Activated naive CD8-positive, alpha-beta T cell (primary cell): ENCODE measurements at regions not wholly inside any gene's neighbourhood (a gene's known extent, or its start where the extent isn't known, plus 50 kb on each side); places are given as distances from the start of the nearest gene placed in this dataset.
"Not testable (repeated sequence)": the region's sequence is repeated elsewhere in the genome, so short reads cannot be mapped to it uniquely, and the experiment has no call there.

ENCODE experiments used
- H3K27ac Mint-ChIP-seq: one replicate; pipeline ENCODE4 v1.8.0; 2021; ENCODE audit warnings: mixed read lengths
- H3K27me3 Mint-ChIP-seq: one replicate; pipeline ENCODE4 v1.8.0; 2021; ENCODE audit warnings: mixed read lengths
- H3K36me3 Mint-ChIP-seq: one replicate; pipeline ENCODE4 v1.8.0; 2021; ENCODE audit warnings: mixed read lengths
- H3K4me1 Mint-ChIP-seq: one replicate; pipeline ENCODE4 v1.8.0; 2021; ENCODE audit warnings: low read depth, mixed read lengths
- H3K4me3 Mint-ChIP-seq: one replicate; pipeline ENCODE4 v1.8.0; 2021; ENCODE audit warnings: mild to moderate bottlenecking, mixed read lengths
- H3K9me3 Mint-ChIP-seq: one replicate; pipeline ENCODE4 v1.8.0; 2021; ENCODE audit warnings: low read depth, mixed read lengths

GRCh38 chr6:14992382-14992781, 253.5 kb upstream of the JARID2 start:
- Mint-ChIP-seq H3K9me3 (no peaks in the 10 kb centered on the region), H3K27ac (no peak overlapping the region), H3K27me3 (no peaks in the 10 kb centered on the region), H3K36me3 (no peaks in the 10 kb centered on the region), H3K4me3 (no peak overlapping the region), H3K4me1 (no peaks in the 10 kb centered on the region)

- H3K4me1 Mint-ChIP-seq: no peaks in the 10 kb centered on the region
- H3K36me3 Mint-ChIP-seq: no peaks in the 10 kb centered on the region
- H3K9me3 Mint-ChIP-seq: no peaks in the 10 kb centered on the region
- H3K27ac Mint-ChIP-seq: no peak overlapping the region
- no peaks in the 10 kb centered on the region for H3K27me3 Mint-ChIP-seq
- no peak overlapping the region for H3K4me3 Mint-ChIP-seq
Observed at GRCh38 chr6:14995208-14995607, 250.7 kb upstream of the JARID2 start.

GRCh38 chr6:14995966-14996602, 249.8 kb upstream of the JARID2 start:
- H3K4me1 Mint-ChIP-seq: no peaks in the 10 kb centered on the region
- no peak overlapping the region for H3K4me3 Mint-ChIP-seq
- no peak overlapping the region for H3K27ac Mint-ChIP-seq
- no peaks in the 10 kb centered on the region for H3K36me3 Mint-ChIP-seq
- H3K27me3 Mint-ChIP-seq: no peaks in the 10 kb centered on the region
- no peaks in the 10 kb centered on the region for H3K9me3 Mint-ChIP-seq

- no peaks in the 10 kb centered on the region for H3K9me3 Mint-ChIP-seq
- H3K36me3 Mint-ChIP-seq: no peaks in the 10 kb centered on the region
- H3K4me1 Mint-ChIP-seq: no peaks in the 10 kb centered on the region
- H3K27ac Mint-ChIP-seq: no peak overlapping the region
- no peaks in the 10 kb centered on the region for H3K27me3 Mint-ChIP-seq
- no peak overlapping the region for H3K4me3 Mint-ChIP-seq
Observed at GRCh38 chr6:14996892-14997291, 249.0 kb upstream of the JARID2 start.

GRCh38 chr6:14997507-14997906, 248.4 kb upstream of the JARID2 start:
- no peaks in the 10 kb centered on the region for H3K36me3 Mint-ChIP-seq
- H3K27me3 Mint-ChIP-seq: no peaks in the 10 kb centered on the region
- H3K27ac Mint-ChIP-seq: no peak overlapping the region
- H3K4me1 Mint-ChIP-seq: no peaks in the 10 kb centered on the region
- H3K4me3 Mint-ChIP-seq: no peak overlapping the region
- no peaks in the 10 kb centered on the region for H3K9me3 Mint-ChIP-seq

- H3K9me3 Mint-ChIP-seq: no peaks in the 10 kb centered on the region
- no peaks in the 10 kb centered on the region for H3K4me1 Mint-ChIP-seq
- no peaks in the 10 kb centered on the region for H3K36me3 Mint-ChIP-seq
- no peak overlapping the region for H3K4me3 Mint-ChIP-seq
- no peaks in the 10 kb centered on the region for H3K27me3 Mint-ChIP-seq
- no peak overlapping the region for H3K27ac Mint-ChIP-seq
Observed at GRCh38 chr6:14999106-14999505, 246.8 kb upstream of the JARID2 start.

- no peaks in the 10 kb centered on the region for H3K4me1 Mint-ChIP-seq
- no peaks in the 10 kb centered on the region for H3K9me3 Mint-ChIP-seq
- H3K27ac Mint-ChIP-seq: no peak overlapping the region
- H3K4me3 Mint-ChIP-seq: no peak overlapping the region
- H3K36me3 Mint-ChIP-seq: no peaks in the 10 kb centered on the region
- no peaks in the 10 kb centered on the region for H3K27me3 Mint-ChIP-seq
Observed at GRCh38 chr6:15001326-15001910, 244.5 kb upstream of the JARID2 start.

GRCh38 chr6:15008269-15008668, 237.6 kb upstream of the JARID2 start:
- Mint-ChIP-seq H3K36me3 (no peaks in the 10 kb centered on the region), H3K4me3 (no peak overlapping the region), H3K27me3 (peaks cover 2% of the 10 kb centered on the region), H3K4me1 (no peaks in the 10 kb centered on the region), H3K9me3 (no peaks in the 10 kb centered on the region), H3K27ac (no peak overlapping the region)

GRCh38 chr6:15014958-15015357, 230.9 kb upstream of the JARID2 start:
- Mint-ChIP-seq H3K9me3 (no peaks in the 10 kb centered on the region), H3K27ac (no peak overlapping the region), H3K4me3 (no peak overlapping the region), H3K27me3 (peaks cover 2% of the 10 kb centered on the region), H3K4me1 (peaks cover 12% of the 10 kb centered on the region), H3K36me3 (no peaks in the 10 kb centered on the region)

GRCh38 chr6:15016813-15017212, 229.1 kb upstream of the JARID2 start:
- Mint-ChIP-seq H3K4me1 (peaks cover 15% of the 10 kb centered on the region), H3K36me3 (no peaks in the 10 kb centered on the region), H3K4me3 (no peak overlapping the region), H3K27me3 (peaks cover 2% of the 10 kb centered on the region), H3K9me3 (no peaks in the 10 kb centered on the region), H3K27ac (no peak overlapping the region)

- H3K9me3 Mint-ChIP-seq: no peaks in the 10 kb centered on the region
- H3K4me3 Mint-ChIP-seq: no peak overlapping the region
- peaks cover 2% of the 10 kb centered on the region for H3K27me3 Mint-ChIP-seq
- H3K4me1 Mint-ChIP-seq: peaks cover 15% of the 10 kb centered on the region
- no peak overlapping the region for H3K27ac Mint-ChIP-seq
- no peaks in the 10 kb centered on the region for H3K36me3 Mint-ChIP-seq
Observed at GRCh38 chr6:15017261-15017660, 228.6 kb upstream of the JARID2 start.

GRCh38 chr6:15017803-15018202, 228.1 kb upstream of the JARID2 start:
- H3K36me3 Mint-ChIP-seq: no peaks in the 10 kb centered on the region
- H3K4me1 Mint-ChIP-seq: peaks cover 15% of the 10 kb centered on the region
- H3K4me3 Mint-ChIP-seq: no peak overlapping the region
- peaks cover 2% of the 10 kb centered on the region for H3K27me3 Mint-ChIP-seq
- no peak overlapping the region for H3K27ac Mint-ChIP-seq
- H3K9me3 Mint-ChIP-seq: no peaks in the 10 kb centered on the region

GRCh38 chr6:15020119-15020770, 225.6 kb upstream of the JARID2 start:
- Mint-ChIP-seq H3K27ac (no peak overlapping the region), H3K9me3 (no peaks in the 10 kb centered on the region), H3K4me3 (no peak overlapping the region), H3K36me3 (no peaks in the 10 kb centered on the region), H3K27me3 (no peaks in the 10 kb centered on the region), H3K4me1 (peaks cover 20% of the 10 kb centered on the region)

GRCh38 chr6:15021074-15021473, 224.8 kb upstream of the JARID2 start:
- Mint-ChIP-seq H3K4me1 (peaks cover 20% of the 10 kb centered on the region), H3K27ac (no peak overlapping the region), H3K36me3 (no peaks in the 10 kb centered on the region), H3K27me3 (no peaks in the 10 kb centered on the region), H3K4me3 (no peak overlapping the region), H3K9me3 (no peaks in the 10 kb centered on the region)

- peak overlapping the region; percentile 64 for H3K27ac Mint-ChIP-seq
- not testable (repeated sequence) for H3K36me3 Mint-ChIP-seq
Observed at GRCh38 chr6:15023018-15023417, 222.9 kb upstream of the JARID2 start.

GRCh38 chr6:15023448-15023847, 222.4 kb upstream of the JARID2 start:
- Mint-ChIP-seq H3K4me3 (no peak overlapping the region), H3K27ac (peak overlapping the region; percentile 64), H3K36me3 (no peaks in the 10 kb centered on the region), H3K4me1 (peaks cover 11% of the 10 kb centered on the region), H3K9me3 (no peaks in the 10 kb centered on the region), H3K27me3 (no peaks in the 10 kb centered on the region)

More at GRCh38 chr6:15023018-15023417, 222.9 kb upstream of the JARID2 start:
- H3K27me3 Mint-ChIP-seq, H3K9me3 Mint-ChIP-seq, H3K4me3 Mint-ChIP-seq: not testable (repeated sequence)
- H3K4me1 Mint-ChIP-seq: peaks cover 13% of the 10 kb centered on the region
